ENCODE measurements at regions not wholly inside any gene's neighbourhood (a gene's known extent, or its start where the extent isn't known, plus 50 kb on each side); places are given as distances from the start of the nearest gene placed in this dataset.
"Not testable (repeated sequence)": the region's sequence is repeated elsewhere in the genome, so short reads cannot be mapped to it uniquely, and the experiment has no call there.

- DNase-seq: no peak
Measured at GRCh38 chr1:181173761-181174447, 85.4 kb downstream of the IER5 start.

- DNase-seq: no peak
Measured at GRCh38 chr1:181174861-181175260, 86.4 kb downstream of the IER5 start.

GRCh38 chr1:181175356-181175910 is 86.9 kb downstream of the IER5 start:
- DNase-seq: no peak

GRCh38 chr1:181175955-181176354 is 87.5 kb downstream of the IER5 start:
- DNase-seq: no peak

GRCh38 chr1:181178241-181178879 is 89.9 kb downstream of the IER5 start:
- DNase-seq: no peak

GRCh38 chr1:181179279-181179986 is 90.9 kb downstream of the IER5 start:
- DNase-seq: no peak

- DNase-seq: peak; percentile 71
Measured at GRCh38 chr1:181179987-181180365, 91.5 kb downstream of the IER5 start.

GRCh38 chr1:181180407-181181031 is 92.0 kb downstream of the IER5 start:
- DNase-seq: peak; percentile 22

GRCh38 chr1:181181792-181182585 is 93.5 kb downstream of the IER5 start:
- DNase-seq: no peak

- DNase-seq: no peak
Measured at GRCh38 chr1:181184621-181185020, 96.1 kb downstream of the IER5 start.

- DNase-seq: no peak
Measured at GRCh38 chr1:181185461-181185860, 97.0 kb downstream of the IER5 start.

GRCh38 chr1:181186133-181186532 is 97.6 kb downstream of the IER5 start:
- DNase-seq: not testable (repeated sequence)

- no peak for DNase-seq
Measured at GRCh38 chr1:181187337-181188126, 99.0 kb downstream of the IER5 start.

- DNase-seq: no peak
Measured at GRCh38 chr1:181189245-181189644, 100.7 kb downstream of the IER5 start.

GRCh38 chr1:181189691-181190363 is 101.3 kb downstream of the IER5 start:
- peak; percentile 24 for DNase-seq

GRCh38 chr1:181190364-181191035 is 102.0 kb downstream of the IER5 start:
- DNase-seq: no peak

GRCh38 chr1:181191494-181192040 is 103.1 kb downstream of the IER5 start:
- DNase-seq: no peak

GRCh38 chr1:181192316-181192715 is 103.8 kb downstream of the IER5 start:
- DNase-seq: no peak

- DNase-seq: no peak
Measured at GRCh38 chr1:181202986-181203555, 114.6 kb downstream of the IER5 start.

GRCh38 chr1:181204530-181204929 is 116.0 kb downstream of the IER5 start:
- no peak for DNase-seq
